22Rv1 (cell line): ENCODE measurements at regions not wholly inside any gene's neighbourhood (a gene's known extent, or its start where the extent isn't known, plus 50 kb on each side); places are given as distances from the start of the nearest gene placed in this dataset.

Source experiments
- ZFX ChIP-seq: fragments of 450-650 bp; IDR thresholded peaks from 2 replicates; pipeline ENCODE4 v1.6.1; 2017; ENCODE audit warnings: antibody characterized with exemption, borderline replicate concordance
- TF ChIP-seq, protein P1 (sequence below): fragments of 450-650 bp; IDR thresholded peaks from 2 replicates; pipeline ENCODE4 v1.5.1; 2017; ENCODE audit warnings: mild to moderate bottlenecking

DNA sequence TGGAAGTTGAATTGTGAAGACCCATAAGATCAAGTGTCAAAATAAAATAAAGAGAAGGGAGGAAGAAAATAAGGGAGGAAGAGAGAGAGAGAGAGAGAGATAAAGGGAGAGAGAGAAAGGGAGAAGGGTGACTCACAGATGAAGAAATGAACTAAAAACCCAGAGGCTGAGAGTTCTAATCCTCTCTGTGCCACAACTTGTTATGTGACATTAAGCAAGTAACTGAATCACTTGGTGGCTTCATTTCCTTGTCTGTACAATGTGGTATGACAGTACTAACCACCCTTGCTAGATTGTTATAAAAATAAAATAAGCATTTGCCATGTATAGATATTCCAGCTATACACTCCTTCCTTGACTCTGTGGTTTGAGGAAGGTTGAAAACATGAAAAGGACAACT lies 189.0 kb upstream of the FRMD6 start:
- TF ChIP-seq, protein P1, sequence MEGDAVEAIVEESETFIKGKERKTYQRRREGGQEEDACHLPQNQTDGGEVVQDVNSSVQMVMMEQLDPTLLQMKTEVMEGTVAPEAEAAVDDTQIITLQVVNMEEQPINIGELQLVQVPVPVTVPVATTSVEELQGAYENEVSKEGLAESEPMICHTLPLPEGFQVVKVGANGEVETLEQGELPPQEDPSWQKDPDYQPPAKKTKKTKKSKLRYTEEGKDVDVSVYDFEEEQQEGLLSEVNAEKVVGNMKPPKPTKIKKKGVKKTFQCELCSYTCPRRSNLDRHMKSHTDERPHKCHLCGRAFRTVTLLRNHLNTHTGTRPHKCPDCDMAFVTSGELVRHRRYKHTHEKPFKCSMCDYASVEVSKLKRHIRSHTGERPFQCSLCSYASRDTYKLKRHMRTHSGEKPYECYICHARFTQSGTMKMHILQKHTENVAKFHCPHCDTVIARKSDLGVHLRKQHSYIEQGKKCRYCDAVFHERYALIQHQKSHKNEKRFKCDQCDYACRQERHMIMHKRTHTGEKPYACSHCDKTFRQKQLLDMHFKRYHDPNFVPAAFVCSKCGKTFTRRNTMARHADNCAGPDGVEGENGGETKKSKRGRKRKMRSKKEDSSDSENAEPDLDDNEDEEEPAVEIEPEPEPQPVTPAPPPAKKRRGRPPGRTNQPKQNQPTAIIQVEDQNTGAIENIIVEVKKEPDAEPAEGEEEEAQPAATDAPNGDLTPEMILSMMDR: no peak
- TF ChIP-seq ZFX: no peak
